ENCODE measurements at regions not wholly inside any gene's neighbourhood (a gene's known extent, or its start where the extent isn't known, plus 50 kb on each side); places are given as distances from the start of the nearest gene placed in this dataset.

DNA sequence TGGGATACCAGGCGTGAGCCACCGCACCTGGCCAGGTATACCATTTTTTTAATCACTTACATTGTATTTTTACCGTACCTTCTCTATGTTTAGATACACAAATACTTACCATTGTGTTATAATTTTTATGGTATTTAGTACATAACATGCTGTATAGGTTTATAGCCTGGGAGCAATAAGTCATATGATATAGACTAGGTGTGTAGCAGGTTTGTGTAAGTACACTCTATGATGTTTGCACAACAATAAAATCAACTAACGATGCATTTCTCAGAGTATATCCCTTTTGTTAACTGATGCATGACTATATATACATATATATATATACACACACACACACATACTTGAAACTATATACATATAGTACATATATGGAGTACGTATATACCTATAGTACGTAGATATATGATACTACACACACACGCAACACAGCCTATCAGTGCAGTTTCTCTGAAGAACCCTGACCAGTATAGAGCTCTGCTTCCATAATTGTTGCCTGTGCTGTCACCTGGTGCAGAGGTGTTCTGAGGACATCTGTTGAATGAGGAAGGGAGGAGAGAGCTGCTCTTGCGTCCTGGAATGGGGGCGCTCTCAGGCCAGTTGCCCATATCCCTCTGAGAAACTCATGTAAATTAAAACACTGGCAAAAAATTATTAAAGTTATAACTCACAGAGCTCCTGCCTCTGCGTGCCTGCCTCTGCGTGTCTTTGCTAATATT is 315.3 kb downstream of the FGFR2 start:
- no peaks in the 10 kb centered on the region for H3K9me3 ChIP-seq (ENCODE audit: control insufficient read depth, low read depth, low read length)
- H4K20me1 ChIP-seq (ENCODE audit: control insufficient read depth, extremely low read depth, insufficient read depth, low read length), result no peaks in the 10 kb centered on the region
- no peak overlapping the region for H3K4me3 ChIP-seq (ENCODE audit: control insufficient read depth in 2 of 3, extremely low read depth in 1 of 3, insufficient read depth in 2 of 3, low read depth in 1 of 3, low read length in 3 of 3)
- H3K36me3 ChIP-seq (ENCODE audit: control insufficient read depth in 2 of 2, extremely low read depth in 1 of 2, insufficient read depth in 2 of 2, low read length in 2 of 2), result no peaks in the 10 kb centered on the region
- H3K9me1 ChIP-seq (ENCODE audit: control insufficient read depth, extremely low read depth, insufficient read depth, low read length), result no peaks in the 10 kb centered on the region
- H2AFZ ChIP-seq (ENCODE audit: control insufficient read depth, low read length), result no peak overlapping the region
- H3K27me3 ChIP-seq (ENCODE audit: control insufficient read depth, extremely low read depth, insufficient read depth, low read length), result no peaks in the 10 kb centered on the region
- dilution Hi-C loops (cut with MboI; ENCODE audit: extremely low pct_ligation_motif_present, low sequenced_read_pairs), result no loop called here
- H3K9ac ChIP-seq (ENCODE audit: control insufficient read depth, extremely low read depth, insufficient read depth, low read length), result no peak overlapping the region
- no peak overlapping the region for H3K27ac ChIP-seq (ENCODE audit: control insufficient read depth, insufficient read depth, low read length)
- no peak overlapping the region for H3K4me2 ChIP-seq (ENCODE audit: control insufficient read depth, extremely low read depth, insufficient read depth, low read depth, low read length)
- TF ChIP-seq, protein P1, sequence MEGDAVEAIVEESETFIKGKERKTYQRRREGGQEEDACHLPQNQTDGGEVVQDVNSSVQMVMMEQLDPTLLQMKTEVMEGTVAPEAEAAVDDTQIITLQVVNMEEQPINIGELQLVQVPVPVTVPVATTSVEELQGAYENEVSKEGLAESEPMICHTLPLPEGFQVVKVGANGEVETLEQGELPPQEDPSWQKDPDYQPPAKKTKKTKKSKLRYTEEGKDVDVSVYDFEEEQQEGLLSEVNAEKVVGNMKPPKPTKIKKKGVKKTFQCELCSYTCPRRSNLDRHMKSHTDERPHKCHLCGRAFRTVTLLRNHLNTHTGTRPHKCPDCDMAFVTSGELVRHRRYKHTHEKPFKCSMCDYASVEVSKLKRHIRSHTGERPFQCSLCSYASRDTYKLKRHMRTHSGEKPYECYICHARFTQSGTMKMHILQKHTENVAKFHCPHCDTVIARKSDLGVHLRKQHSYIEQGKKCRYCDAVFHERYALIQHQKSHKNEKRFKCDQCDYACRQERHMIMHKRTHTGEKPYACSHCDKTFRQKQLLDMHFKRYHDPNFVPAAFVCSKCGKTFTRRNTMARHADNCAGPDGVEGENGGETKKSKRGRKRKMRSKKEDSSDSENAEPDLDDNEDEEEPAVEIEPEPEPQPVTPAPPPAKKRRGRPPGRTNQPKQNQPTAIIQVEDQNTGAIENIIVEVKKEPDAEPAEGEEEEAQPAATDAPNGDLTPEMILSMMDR (optimal IDR thresholded peaks at IDR 0.05 in 1 of 3, IDR thresholded peaks at IDR 0.05 in 1 of 3, conservative IDR thresholded peaks at IDR 0.05 in 1 of 3; ENCODE audit: extremely low read depth in 1 of 3, insufficient read depth in 2 of 3, low read length in 3 of 3), result no peak
- TF ChIP-seq EZH2 (IDR thresholded peaks at IDR 0.05; ENCODE audit: low read length), result no peak
- H3K4me1 ChIP-seq (ENCODE audit: control insufficient read depth, extremely low read depth, insufficient read depth, low read length), result peaks cover 21% of the 10 kb centered on the region
- FAIRE-seq, result no peak
- DNase-seq (ENCODE audit: low read depth, low spot score), result no peak
- no peaks in the 10 kb centered on the region for H3K79me2 ChIP-seq (ENCODE audit: control insufficient read depth, insufficient read depth, low read length)

DNA sequence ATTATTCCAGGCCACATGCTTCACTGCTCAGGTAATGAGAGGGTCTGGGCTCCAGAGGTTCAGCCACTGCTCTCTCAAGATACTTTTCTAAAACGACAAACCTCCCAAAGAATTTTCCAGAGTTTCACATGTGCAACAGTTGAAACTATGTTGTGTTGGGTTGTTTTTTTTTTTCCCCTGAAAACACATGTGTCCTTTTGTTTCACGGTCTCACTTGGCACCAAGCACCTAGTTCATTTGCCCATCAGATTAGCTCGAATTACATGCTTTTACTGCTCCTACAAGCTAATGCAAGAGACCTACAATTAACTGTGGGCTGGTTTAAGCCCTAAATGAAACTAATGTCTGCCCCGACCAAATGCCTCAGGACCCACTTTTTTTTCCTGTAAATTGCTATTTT is 313.3 kb downstream of the FGFR2 start:
- H3K36me3 ChIP-seq (ENCODE audit: control insufficient read depth in 2 of 2, extremely low read depth in 1 of 2, insufficient read depth in 2 of 2, low read length in 2 of 2), result no peaks in the 10 kb centered on the region
- H4K20me1 ChIP-seq (ENCODE audit: control insufficient read depth, extremely low read depth, insufficient read depth, low read length), result no peaks in the 10 kb centered on the region
- H3K4me2 ChIP-seq (ENCODE audit: control insufficient read depth, extremely low read depth, insufficient read depth, low read depth, low read length), result peak overlapping the region; percentile 6
- H3K9me1 ChIP-seq (ENCODE audit: control insufficient read depth, extremely low read depth, insufficient read depth, low read length), result no peaks in the 10 kb centered on the region
- no peak for TF ChIP-seq EZH2 (IDR thresholded peaks at IDR 0.05; ENCODE audit: low read length)
- TF ChIP-seq, protein P1 (optimal IDR thresholded peaks at IDR 0.05 in 1 of 3, IDR thresholded peaks at IDR 0.05 in 1 of 3, conservative IDR thresholded peaks at IDR 0.05 in 1 of 3; ENCODE audit: extremely low read depth in 1 of 3, insufficient read depth in 2 of 3, low read length in 3 of 3), result no peak
- dilution Hi-C loops (cut with MboI; ENCODE audit: extremely low pct_ligation_motif_present, low sequenced_read_pairs), result no loop called here
- no peaks in the 10 kb centered on the region for H3K27me3 ChIP-seq (ENCODE audit: control insufficient read depth, extremely low read depth, insufficient read depth, low read length)
- H2AFZ ChIP-seq (ENCODE audit: control insufficient read depth, low read length), result peak overlapping the region; percentile 34
- H3K4me1 ChIP-seq (ENCODE audit: control insufficient read depth, extremely low read depth, insufficient read depth, low read length), result peaks cover 30% of the 10 kb centered on the region
- DNase-seq (ENCODE audit: low read depth, low spot score) (no peak), FAIRE-seq (peak; percentile 70)
- H3K9ac ChIP-seq (ENCODE audit: control insufficient read depth, extremely low read depth, insufficient read depth, low read length), result no peak overlapping the region
- H3K79me2 ChIP-seq (ENCODE audit: control insufficient read depth, insufficient read depth, low read length), result no peaks in the 10 kb centered on the region
- H3K9me3 ChIP-seq (ENCODE audit: control insufficient read depth, low read depth, low read length), result no peaks in the 10 kb centered on the region
- no peak overlapping the region for H3K27ac ChIP-seq (ENCODE audit: control insufficient read depth, insufficient read depth, low read length)
- no peak overlapping the region for H3K4me3 ChIP-seq (ENCODE audit: control insufficient read depth in 2 of 3, extremely low read depth in 1 of 3, insufficient read depth in 2 of 3, low read depth in 1 of 3, low read length in 3 of 3)
